GM18868 (cell line): ENCODE measurements at regions not wholly inside any gene's neighbourhood (a gene's known extent, or its start where the extent isn't known, plus 50 kb on each side); places are given as distances from the start of the nearest gene placed in this dataset.
"Not testable (repeated sequence)": the region's sequence is repeated elsewhere in the genome, so short reads cannot be mapped to it uniquely, and the experiment has no call there.

Experiments
- ATAC-seq: cut with Tn5 transposase; IDR thresholded peaks from one replicate; pipeline ENCODE4 v1.9.1; 2021; ENCODE audit warnings: mild to moderate bottlenecking, moderate library complexity; ENCODE audit not compliant: unreplicated experiment

- no peak for ATAC-seq
Measured at GRCh38 chr7:153510674-153511073, 541.5 kb upstream of the DPP6 start.

GRCh38 chr7:153514032-153514431, 538.2 kb upstream of the DPP6 start:
- ATAC-seq = no peak

- no peak for ATAC-seq
Measured at GRCh38 chr7:153515359-153515758, 536.8 kb upstream of the DPP6 start.

- ATAC-seq = no peak
Measured at GRCh38 chr7:153518201-153518984, 533.8 kb upstream of the DPP6 start.

- no peak for ATAC-seq
Measured at GRCh38 chr7:153521370-153521769, 530.8 kb upstream of the DPP6 start.

- no peak for ATAC-seq
Measured at GRCh38 chr7:153522261-153522660, 529.9 kb upstream of the DPP6 start.

GRCh38 chr7:153523320-153524015, 528.7 kb upstream of the DPP6 start:
- ATAC-seq = no peak

- ATAC-seq = no peak
Measured at GRCh38 chr7:153524070-153524601, 528.1 kb upstream of the DPP6 start.

- ATAC-seq = no peak
Measured at GRCh38 chr7:153529100-153529499, 523.1 kb upstream of the DPP6 start.

- ATAC-seq = no peak
Measured at GRCh38 chr7:153529651-153530165, 522.5 kb upstream of the DPP6 start.

GRCh38 chr7:153530441-153530840, 521.8 kb upstream of the DPP6 start:
- ATAC-seq = no peak

- no peak for ATAC-seq
Measured at GRCh38 chr7:153532326-153532725, 519.9 kb upstream of the DPP6 start.

GRCh38 chr7:153537271-153537670, 514.9 kb upstream of the DPP6 start:
- no peak for ATAC-seq

- ATAC-seq = no peak
Measured at GRCh38 chr7:153541903-153542302, 510.3 kb upstream of the DPP6 start.

GRCh38 chr7:153543232-153543631, 509.0 kb upstream of the DPP6 start:
- no peak for ATAC-seq

GRCh38 chr7:153550173-153550572, 502.0 kb upstream of the DPP6 start:
- no peak for ATAC-seq

GRCh38 chr7:153564391-153564790, 487.8 kb upstream of the DPP6 start:
- ATAC-seq = no peak

- ATAC-seq = no peak
Measured at GRCh38 chr7:153566324-153566723, 485.9 kb upstream of the DPP6 start.

GRCh38 chr7:153567426-153567825, 484.8 kb upstream of the DPP6 start:
- no peak for ATAC-seq

GRCh38 chr7:153569520-153569919, 482.7 kb upstream of the DPP6 start:
- not testable (repeated sequence) for ATAC-seq

GRCh38 chr7:153576096-153576495, 476.1 kb upstream of the DPP6 start:
- no peak for ATAC-seq

GRCh38 chr7:153581419-153581818, 470.8 kb upstream of the DPP6 start:
- no peak for ATAC-seq
